CD4-positive, alpha-beta T cell treated with Interleukin-17A for 4 hours (primary cell): ENCODE measurements at regions not wholly inside any gene's neighbourhood (a gene's known extent, or its start where the extent isn't known, plus 50 kb on each side); places are given as distances from the start of the nearest gene placed in this dataset.
A peak's percentile ranks its signal among the peaks of the same experiment; 100 is the strongest.

Experiments used
- DNase-seq: peaks from one replicate; pipeline ENCODE4 v3.0.0-alpha.2; 2020; ENCODE audit warnings: mixed read lengths

DNA sequence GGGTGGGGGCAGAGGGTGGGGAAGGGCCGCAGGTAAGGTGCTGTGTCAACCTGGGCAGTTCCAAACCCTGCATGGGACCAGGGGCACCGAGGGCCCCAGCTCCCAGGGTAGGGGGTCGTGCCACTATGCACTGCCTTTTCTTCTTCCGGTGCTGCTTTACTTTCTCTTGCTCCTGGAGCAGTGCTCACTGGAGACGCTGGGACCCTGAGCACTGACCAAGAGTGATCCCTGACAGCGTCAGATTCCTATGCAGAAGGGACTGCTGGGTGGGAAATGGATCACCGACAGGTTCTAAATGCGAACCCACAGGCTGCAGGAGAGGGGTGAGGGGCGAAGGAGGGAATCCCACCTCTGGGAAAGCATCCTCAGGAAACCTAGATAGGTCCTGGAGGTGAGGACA, 470.1 kb downstream of the SOX9 start:
- DNase-seq: no peak

DNA sequence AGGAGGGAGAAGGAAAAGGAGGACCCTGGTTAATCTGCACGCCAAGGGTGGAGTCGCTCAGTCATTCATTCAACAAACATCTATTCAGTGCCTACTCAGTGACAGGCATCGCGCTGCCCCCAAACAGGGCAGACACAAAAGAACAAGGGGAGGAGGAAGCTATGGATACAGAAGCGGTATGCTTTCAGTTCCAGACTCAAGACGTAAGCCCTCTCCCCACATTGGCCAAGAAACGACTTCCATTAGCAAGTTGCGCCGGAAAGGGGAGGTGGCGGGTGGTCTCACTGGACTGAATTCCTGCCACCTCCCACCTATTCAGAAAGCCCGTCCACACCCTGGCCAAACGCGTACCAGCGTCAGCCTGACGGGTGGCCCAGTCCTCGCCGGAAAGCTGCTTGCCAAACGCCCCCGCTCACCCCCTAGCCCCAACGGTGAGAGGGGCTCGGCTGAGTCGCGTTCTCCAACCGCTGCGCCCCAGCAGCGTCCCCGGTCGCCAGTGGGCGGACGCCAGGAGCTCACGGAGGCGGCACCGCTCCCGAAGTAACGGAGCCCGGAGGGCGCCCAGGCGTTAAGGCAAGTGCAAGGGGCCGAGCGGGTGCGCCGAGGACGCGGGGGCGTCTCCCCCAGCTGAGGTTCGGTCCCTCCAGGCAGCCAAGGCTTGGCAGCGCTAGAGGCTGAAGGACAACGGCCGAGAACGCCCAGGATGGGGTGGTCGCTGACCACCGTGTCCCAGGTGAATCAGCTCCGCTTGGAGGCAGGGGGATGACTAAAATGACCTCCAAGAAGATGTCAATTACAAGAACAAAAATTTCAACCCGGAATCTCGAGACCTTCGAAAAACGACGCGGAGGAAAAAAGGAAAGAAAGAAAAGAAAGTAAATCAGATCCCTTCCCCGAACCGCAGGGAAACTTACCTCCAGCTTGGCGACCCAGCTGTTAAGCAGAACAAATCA, 470.7 kb downstream of the SOX9 start:
- peak; percentile 16 for DNase-seq

DNA sequence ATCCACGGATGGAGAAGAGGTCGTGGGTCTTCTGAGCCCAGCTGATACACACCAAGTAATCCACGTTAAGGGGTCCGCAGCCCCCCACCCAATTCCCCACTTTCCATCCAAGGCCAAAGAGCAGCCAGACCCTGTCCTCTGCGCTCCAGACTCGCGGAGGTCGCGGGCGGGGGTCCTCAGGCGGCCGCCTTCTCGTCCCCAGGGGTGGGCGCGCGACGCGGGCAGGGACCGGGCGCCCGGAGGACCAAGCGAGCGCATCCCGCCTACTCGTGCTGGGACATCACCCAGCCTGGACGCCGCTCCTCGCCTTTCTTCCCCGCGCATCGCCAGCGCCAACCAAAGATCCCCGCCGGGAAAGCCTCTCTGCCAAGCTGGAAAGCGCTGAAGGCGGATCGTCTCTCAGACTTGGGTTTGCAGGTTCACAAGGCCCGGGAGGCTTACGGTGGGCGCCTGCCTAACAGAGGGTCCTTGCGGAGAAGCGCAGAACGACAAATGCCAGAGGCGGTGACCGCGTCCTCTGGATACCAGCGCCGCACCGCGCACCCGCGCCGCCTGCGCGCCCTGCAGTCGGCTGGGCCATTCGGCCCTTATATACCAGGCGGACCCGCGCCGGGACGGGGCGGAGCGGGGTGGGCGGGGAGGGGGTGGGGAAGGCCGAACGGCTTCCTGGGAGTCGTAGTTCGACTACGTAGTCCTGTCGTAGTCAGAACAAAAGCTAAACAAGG, 471.6 kb downstream of the SOX9 start:
- DNase-seq: peak; percentile 67

DNA sequence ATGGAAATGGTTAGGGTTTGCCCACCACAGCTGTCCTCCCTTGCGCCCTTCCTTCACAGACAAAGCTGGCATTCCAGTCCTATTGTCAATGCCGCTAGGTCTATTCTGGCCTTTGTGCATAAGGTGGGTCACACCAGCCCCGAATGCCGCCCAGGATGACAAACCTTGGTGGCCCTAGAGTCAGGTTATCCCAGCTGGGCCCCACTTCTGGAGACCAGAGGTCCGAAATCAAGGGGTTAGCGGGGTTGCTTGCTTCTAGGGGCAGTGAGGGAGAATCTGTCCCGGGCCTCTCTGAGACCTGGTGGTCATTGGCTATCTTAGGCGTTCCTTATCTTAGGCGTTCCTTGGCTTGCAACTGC, 472.1 kb downstream of the SOX9 start:
- DNase-seq: no peak

DNA sequence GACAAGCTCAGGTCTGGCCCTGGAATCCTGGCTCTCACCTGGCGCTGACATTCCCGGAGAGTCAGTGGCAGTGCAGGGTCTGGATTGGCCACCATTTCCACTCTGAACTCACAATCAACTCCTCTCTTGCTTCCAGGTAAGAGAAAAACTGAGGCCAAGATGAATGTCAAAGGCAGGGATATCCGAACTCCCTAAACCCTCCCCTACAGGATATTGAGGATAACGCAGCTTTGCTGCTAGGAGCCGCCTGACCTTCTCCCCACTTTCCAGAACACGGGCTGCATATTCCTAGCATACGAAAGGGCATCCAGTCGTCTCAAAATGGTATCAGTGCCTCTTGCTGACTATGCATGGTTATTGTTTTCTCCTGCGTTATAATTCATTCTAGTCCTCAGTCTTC, 473.4 kb downstream of the SOX9 start:
- DNase-seq: no peak
